GM12878 (cell line): ENCODE measurements at regions not wholly inside any gene's neighbourhood (a gene's known extent, or its start where the extent isn't known, plus 50 kb on each side); places are given as distances from the start of the nearest gene placed in this dataset.

ENCODE experiments used
- ATAC-seq: fragments of 200-7000 bp; cut with Tn5 transposase; 3 replicates; pipeline ENCODE4 v1.9.1; 2020; ENCODE audit warnings: mild to moderate bottlenecking, moderate library complexity
- BruUV-seq: library from RNA; stranded (reverse); fragments of 400-500 nt; replicated peaks from 2 replicates; lab custom pipeline; 2021; lab: Mats Ljungman, UMichigan
- CTCF ChIA-PET: fragments of 300-600 bp; sonication (Branson Sonifier 250); formaldehyde crosslinking; extraction: SDS; loops from one replicate; lab custom pipeline; 2021; ENCODE audit warnings: inconsistent platforms; lab: Yijun Ruan, JAX
- POLR2A ChIA-PET: fragments of 350-600 bp; formaldehyde crosslinking; extraction: SDS; loops from one replicate; lab custom pipeline; 2021; ENCODE audit warnings: inconsistent platforms; lab: Charles Lee
- RAD21 ChIA-PET: fragments of 300-600 bp; sonication (Branson Sonifier 250); formaldehyde crosslinking; loops from one replicate; lab custom pipeline; 2023; ENCODE audit warnings: antibody characterized with exemption; ENCODE audit not compliant: unreplicated experiment; lab: Charles Lee
- SMC1A ChIA-PET: fragments of 300-600 bp; sonication (Branson Sonifier 250); formaldehyde crosslinking; loops from one replicate; lab custom pipeline; 2023; ENCODE audit not compliant: unreplicated experiment, uncharacterized antibody; lab: Charles Lee
- DNase-seq: peaks from one replicate; pipeline ENCODE4 v3.0.0-alpha.2; 2011; ENCODE audit warnings: low read depth, low spot score
- FAIRE-seq: peaks from 3 replicates; lab custom pipeline; 2011; peaks lifted over from hg19 to GRCh38; lab: Jason Lieb, UNC
- H2AFZ ChIP-seq: 2 replicates; pipeline ENCODE4 v1.6.0; 2011; ENCODE audit warnings: low read depth, low read length, control low read depth; ENCODE audit not compliant: control insufficient read depth
- H3K27ac ChIP-seq: 2 replicates; pipeline ENCODE4 v1.5.1; 2011; ENCODE audit warnings: control low read depth; ENCODE audit not compliant: control insufficient read depth, insufficient read depth
- H3K27me3 ChIP-seq, 2 experiments: replicated peaks in 1 of 2; 2 replicates each; pipeline versions ENCODE4 v1.6.0 to v1.6.1; 2011; ENCODE audit warnings: low read length in 1 of 2; ENCODE audit not compliant: control insufficient read depth in 2 of 2, insufficient read depth in 2 of 2
- H3K36me3 ChIP-seq, 2 experiments: 2 replicates each; pipeline ENCODE4 v1.5.1; 2011; ENCODE audit warnings: low read length in 1 of 2; ENCODE audit not compliant: control insufficient read depth in 2 of 2, insufficient read depth in 2 of 2
- H3K4me1 ChIP-seq: 2 replicates; pipeline ENCODE4 v1.6.1; 2011; ENCODE audit warnings: mild to moderate bottlenecking, low read length, moderate library complexity, mixed read lengths; ENCODE audit not compliant: control insufficient read depth, insufficient read depth
- H3K4me2 ChIP-seq: 2 replicates; pipeline ENCODE4 v1.6.0; 2011; ENCODE audit warnings: control low read depth; ENCODE audit not compliant: control insufficient read depth, insufficient read depth
- H3K4me3 ChIP-seq: fragments of 200-600 bp; sonication (generic); 2 replicates; pipeline ENCODE4 v1.5.1; 2016
- H3K79me2 ChIP-seq: 2 replicates; pipeline ENCODE4 v1.6.0; 2011; ENCODE audit warnings: low read length; ENCODE audit not compliant: control insufficient read depth, insufficient read depth
- H3K9ac ChIP-seq: 2 replicates; pipeline ENCODE4 v1.8.0; 2011; ENCODE audit warnings: low read length, control low read depth, mixed read lengths; ENCODE audit not compliant: control insufficient read depth, insufficient read depth
- H3K9me3 ChIP-seq: replicated peaks from 3 replicates; pipeline ENCODE4 v1.5.1; 2011; ENCODE audit warnings: mild to moderate bottlenecking, low read length; ENCODE audit not compliant: control insufficient read depth, insufficient read depth
- H4K20me1 ChIP-seq: 2 replicates; pipeline ENCODE4 v1.6.0; 2011; ENCODE audit not compliant: control insufficient read depth, insufficient read depth
- FOXK2 ChIP-seq: fragments of 450-650 bp; IDR thresholded peaks from 2 replicates; pipeline ENCODE4 v1.6.1; 2017; ENCODE audit warnings: mild to moderate bottlenecking, moderate library complexity
- NR2C1 ChIP-seq: fragments of 450-650 bp; IDR thresholded peaks from 2 replicates; pipeline ENCODE4 v1.6.1; 2017; ENCODE audit warnings: antibody characterized with exemption, mild to moderate bottlenecking, moderate library complexity
- NR2C2 ChIP-seq: IDR thresholded peaks from 2 replicates; pipeline ENCODE4 v1.6.1; 2011; ENCODE audit warnings: borderline replicate concordance, low read depth; ENCODE audit not compliant: control insufficient read depth, insufficient read length
- NR2F1 ChIP-seq: fragments of 450-650 bp; conservative IDR thresholded peaks from 2 replicates; pipeline ENCODE4 v1.6.1; 2017; ENCODE audit warnings: mild to moderate bottlenecking
- ZNF217 ChIP-seq: fragments of 450-650 bp; IDR thresholded peaks from 2 replicates; pipeline ENCODE4 v1.6.1; 2017; ENCODE audit warnings: antibody characterized with exemption, mild to moderate bottlenecking
- WGBS: methylation state at CpG from one replicate; pipeline ENCODE4 v1.1.6; 2016; ENCODE audit warnings: low lambda C conversion rate; ENCODE audit not compliant: insufficient replicate concordance, insufficient coverage; ENCODE audit errors: missing lambda C conversion rate; 5-methylcytosine and 5-hydroxymethylcytosine counted together
- in situ Hi-C: fragments of 300-500 bp; cut with MboI; formaldehyde crosslinking; loops from 9 replicates; pipeline ENCODE4 v1.14.3; 2018; ENCODE audit warnings: mixed read lengths
- intact Hi-C: fragments of 100-400 bp; cut with micrococcal nuclease; formaldehyde crosslinking; loops from one replicate; pipeline ENCODE4 v1.14.2; 2022; ENCODE audit not compliant: unreplicated experiment
- TF ChIP-seq, protein P1 (sequence below): fragments of 450-650 bp; IDR thresholded peaks from 2 replicates; pipeline ENCODE4 v1.6.1; 2018; ENCODE audit warnings: mild to moderate bottlenecking, low read depth, moderate library complexity; ENCODE audit not compliant: partially characterized antibody
- TF ChIP-seq, protein P2 (sequence below): fragments of 450-650 bp; IDR thresholded peaks from 2 replicates; pipeline ENCODE4 v1.6.1; 2017; ENCODE audit warnings: mild to moderate bottlenecking, moderate library complexity
- TF ChIP-seq, protein P3 (sequence below): IDR thresholded peaks from 2 replicates; pipeline ENCODE4 v1.6.1; 2012; ENCODE audit warnings: improper control_type of control experiment, low read depth, low read length; ENCODE audit not compliant: insufficient replicate concordance

DNA sequence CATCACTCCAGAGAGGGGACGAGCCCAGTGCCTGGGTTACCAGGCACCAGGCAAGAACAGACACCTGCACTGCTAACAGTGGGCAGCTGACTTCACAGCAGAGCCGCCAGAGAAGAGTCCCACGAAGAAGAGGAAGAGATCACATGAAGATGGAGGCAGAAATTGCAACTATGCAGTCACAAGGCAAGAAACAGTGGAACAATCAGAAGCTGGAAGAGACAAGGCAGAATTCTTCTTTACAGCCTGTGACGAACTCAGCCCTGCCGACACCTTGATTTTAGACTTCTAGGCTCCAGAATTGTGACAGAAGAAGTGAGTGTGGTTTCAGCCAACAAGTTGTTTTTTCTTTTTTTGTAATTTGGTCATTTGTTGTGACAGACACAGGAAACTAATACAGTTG lies 59.2 kb downstream of the IL12A start:
- intact Hi-C loops = no loop called here
- 52% methylated on average over 5 of the region's 5 CpGs for WGBS
- Histone ChIP-seq H3K36me3 (no peaks in the 10 kb centered on the region), H3K4me1 (no peaks in the 10 kb centered on the region), H3K4me2 (no peak overlapping the region), H4K20me1 (no peaks in the 10 kb centered on the region), H3K9me3 (no peaks in the 10 kb centered on the region), H2AFZ (no peak overlapping the region), H3K4me3 (no peak overlapping the region), H3K27ac (no peak overlapping the region), H3K27me3 (no peaks in the 10 kb centered on the region), H3K9ac (no peak overlapping the region), H3K79me2 (no peaks in the 10 kb centered on the region)
- ChIA-PET RAD21 (no interaction called here), SMC1A (no interaction called here), CTCF (interaction anchor here (1.0 to 1.1 kb wide), 2 partner anchors 16 to 115 kb away, joined by 3 to 4 read pairs; no protein-coding TSS in a partner anchor), POLR2A (no interaction called here)
- TF ChIP-seq NR2F1 (no peak), NR2C1 (no peak), FOXK2 (no peak), ZNF217 (no peak), NR2C2 (no peak)
- TF ChIP-seq, protein P1, sequence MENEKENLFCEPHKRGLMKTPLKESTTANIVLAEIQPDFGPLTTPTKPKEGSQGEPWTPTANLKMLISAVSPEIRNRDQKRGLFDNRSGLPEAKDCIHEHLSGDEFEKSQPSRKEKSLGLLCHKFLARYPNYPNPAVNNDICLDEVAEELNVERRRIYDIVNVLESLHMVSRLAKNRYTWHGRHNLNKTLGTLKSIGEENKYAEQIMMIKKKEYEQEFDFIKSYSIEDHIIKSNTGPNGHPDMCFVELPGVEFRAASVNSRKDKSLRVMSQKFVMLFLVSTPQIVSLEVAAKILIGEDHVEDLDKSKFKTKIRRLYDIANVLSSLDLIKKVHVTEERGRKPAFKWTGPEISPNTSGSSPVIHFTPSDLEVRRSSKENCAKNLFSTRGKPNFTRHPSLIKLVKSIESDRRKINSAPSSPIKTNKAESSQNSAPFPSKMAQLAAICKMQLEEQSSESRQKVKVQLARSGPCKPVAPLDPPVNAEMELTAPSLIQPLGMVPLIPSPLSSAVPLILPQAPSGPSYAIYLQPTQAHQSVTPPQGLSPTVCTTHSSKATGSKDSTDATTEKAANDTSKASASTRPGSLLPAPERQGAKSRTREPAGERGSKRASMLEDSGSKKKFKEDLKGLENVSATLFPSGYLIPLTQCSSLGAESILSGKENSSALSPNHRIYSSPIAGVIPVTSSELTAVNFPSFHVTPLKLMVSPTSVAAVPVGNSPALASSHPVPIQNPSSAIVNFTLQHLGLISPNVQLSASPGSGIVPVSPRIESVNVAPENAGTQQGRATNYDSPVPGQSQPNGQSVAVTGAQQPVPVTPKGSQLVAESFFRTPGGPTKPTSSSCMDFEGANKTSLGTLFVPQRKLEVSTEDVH = no peak
- TF ChIP-seq, protein P2, sequence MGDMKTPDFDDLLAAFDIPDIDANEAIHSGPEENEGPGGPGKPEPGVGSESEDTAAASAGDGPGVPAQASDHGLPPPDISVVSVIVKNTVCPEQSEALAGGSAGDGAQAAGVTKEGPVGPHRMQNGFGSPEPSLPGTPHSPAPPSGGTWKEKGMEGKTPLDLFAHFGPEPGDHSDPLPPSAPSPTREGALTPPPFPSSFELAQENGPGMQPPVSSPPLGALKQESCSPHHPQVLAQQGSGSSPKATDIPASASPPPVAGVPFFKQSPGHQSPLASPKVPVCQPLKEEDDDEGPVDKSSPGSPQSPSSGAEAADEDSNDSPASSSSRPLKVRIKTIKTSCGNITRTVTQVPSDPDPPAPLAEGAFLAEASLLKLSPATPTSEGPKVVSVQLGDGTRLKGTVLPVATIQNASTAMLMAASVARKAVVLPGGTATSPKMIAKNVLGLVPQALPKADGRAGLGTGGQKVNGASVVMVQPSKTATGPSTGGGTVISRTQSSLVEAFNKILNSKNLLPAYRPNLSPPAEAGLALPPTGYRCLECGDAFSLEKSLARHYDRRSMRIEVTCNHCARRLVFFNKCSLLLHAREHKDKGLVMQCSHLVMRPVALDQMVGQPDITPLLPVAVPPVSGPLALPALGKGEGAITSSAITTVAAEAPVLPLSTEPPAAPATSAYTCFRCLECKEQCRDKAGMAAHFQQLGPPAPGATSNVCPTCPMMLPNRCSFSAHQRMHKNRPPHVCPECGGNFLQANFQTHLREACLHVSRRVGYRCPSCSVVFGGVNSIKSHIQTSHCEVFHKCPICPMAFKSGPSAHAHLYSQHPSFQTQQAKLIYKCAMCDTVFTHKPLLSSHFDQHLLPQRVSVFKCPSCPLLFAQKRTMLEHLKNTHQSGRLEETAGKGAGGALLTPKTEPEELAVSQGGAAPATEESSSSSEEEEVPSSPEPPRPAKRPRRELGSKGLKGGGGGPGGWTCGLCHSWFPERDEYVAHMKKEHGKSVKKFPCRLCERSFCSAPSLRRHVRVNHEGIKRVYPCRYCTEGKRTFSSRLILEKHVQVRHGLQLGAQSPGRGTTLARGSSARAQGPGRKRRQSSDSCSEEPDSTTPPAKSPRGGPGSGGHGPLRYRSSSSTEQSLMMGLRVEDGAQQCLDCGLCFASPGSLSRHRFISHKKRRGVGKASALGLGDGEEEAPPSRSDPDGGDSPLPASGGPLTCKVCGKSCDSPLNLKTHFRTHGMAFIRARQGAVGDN = no peak
- TF ChIP-seq, protein P3, sequence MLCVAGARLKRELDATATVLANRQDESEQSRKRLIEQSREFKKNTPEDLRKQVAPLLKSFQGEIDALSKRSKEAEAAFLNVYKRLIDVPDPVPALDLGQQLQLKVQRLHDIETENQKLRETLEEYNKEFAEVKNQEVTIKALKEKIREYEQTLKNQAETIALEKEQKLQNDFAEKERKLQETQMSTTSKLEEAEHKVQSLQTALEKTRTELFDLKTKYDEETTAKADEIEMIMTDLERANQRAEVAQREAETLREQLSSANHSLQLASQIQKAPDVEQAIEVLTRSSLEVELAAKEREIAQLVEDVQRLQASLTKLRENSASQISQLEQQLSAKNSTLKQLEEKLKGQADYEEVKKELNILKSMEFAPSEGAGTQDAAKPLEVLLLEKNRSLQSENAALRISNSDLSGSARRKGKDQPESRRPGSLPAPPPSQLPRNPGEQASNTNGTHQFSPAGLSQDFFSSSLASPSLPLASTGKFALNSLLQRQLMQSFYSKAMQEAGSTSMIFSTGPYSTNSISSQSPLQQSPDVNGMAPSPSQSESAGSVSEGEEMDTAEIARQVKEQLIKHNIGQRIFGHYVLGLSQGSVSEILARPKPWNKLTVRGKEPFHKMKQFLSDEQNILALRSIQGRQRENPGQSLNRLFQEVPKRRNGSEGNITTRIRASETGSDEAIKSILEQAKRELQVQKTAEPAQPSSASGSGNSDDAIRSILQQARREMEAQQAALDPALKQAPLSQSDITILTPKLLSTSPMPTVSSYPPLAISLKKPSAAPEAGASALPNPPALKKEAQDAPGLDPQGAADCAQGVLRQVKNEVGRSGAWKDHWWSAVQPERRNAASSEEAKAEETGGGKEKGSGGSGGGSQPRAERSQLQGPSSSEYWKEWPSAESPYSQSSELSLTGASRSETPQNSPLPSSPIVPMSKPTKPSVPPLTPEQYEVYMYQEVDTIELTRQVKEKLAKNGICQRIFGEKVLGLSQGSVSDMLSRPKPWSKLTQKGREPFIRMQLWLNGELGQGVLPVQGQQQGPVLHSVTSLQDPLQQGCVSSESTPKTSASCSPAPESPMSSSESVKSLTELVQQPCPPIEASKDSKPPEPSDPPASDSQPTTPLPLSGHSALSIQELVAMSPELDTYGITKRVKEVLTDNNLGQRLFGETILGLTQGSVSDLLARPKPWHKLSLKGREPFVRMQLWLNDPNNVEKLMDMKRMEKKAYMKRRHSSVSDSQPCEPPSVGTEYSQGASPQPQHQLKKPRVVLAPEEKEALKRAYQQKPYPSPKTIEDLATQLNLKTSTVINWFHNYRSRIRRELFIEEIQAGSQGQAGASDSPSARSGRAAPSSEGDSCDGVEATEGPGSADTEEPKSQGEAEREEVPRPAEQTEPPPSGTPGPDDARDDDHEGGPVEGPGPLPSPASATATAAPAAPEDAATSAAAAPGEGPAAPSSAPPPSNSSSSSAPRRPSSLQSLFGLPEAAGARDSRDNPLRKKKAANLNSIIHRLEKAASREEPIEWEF = no peak
- DNase-seq (no peak), FAIRE-seq (no peak), ATAC-seq (no peak)
- BruUV-seq = no TSS peak
- in situ Hi-C loops = no loop called here
